ENCODE measurements at regions not wholly inside any gene's neighbourhood (a gene's known extent, or its start where the extent isn't known, plus 50 kb on each side); places are given as distances from the start of the nearest gene placed in this dataset.

DNA sequence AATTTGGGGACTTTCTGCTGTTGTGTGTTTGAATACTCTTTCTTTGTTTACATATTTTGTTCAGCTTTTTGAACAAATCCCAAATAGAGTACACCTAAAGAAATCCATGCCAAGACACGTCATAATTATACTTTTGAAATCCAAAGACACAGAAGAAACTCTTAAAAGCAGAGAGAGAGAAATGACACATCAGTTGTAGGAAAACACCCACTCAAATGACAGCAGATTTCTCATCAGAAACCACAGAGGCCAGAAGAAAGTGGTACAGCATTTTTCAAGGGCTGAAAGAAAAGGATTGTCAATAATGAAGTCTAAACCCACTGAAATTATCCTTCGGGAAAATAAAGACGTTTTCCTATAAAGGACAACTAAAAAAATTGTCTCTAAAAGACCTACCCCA lies 378.6 kb downstream of the GADD45G start:
- no peak for TF ChIP-seq CTCF (IDR thresholded peaks at IDR 0.05)

- TF ChIP-seq CTCF (IDR thresholded peaks at IDR 0.05) = no peak
Measured at GRCh38 chr9:89984214-89984613, 379.4 kb downstream of the GADD45G start.

- no peak for TF ChIP-seq CTCF (IDR thresholded peaks at IDR 0.05)
Measured at GRCh38 chr9:89985068-89985467, 380.3 kb downstream of the GADD45G start.

DNA sequence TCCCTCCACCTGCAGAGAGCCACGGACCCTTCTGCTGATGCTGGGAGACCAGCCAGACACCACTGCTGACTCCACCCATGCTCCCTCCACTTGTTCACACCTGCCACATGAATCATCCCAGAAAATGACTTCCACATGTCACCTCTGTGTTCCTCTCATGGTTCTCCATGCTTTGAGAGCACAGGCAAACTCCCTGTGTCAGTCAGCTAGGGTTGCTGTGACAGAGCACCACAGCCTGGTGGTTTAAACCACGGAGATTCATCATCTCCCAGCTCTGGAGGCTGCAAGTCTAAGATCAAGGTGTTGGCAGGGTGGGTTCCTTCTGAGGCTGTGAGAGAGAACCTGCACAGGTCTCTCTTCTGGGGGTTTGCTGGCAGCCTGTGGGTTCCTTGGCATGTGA lies 381.4 kb downstream of the GADD45G start:
- TF ChIP-seq CTCF (IDR thresholded peaks at IDR 0.05) = no peak

- TF ChIP-seq CTCF (IDR thresholded peaks at IDR 0.05) = no peak
Measured at GRCh38 chr9:89988458-89988857, 383.6 kb downstream of the GADD45G start.

- TF ChIP-seq CTCF (IDR thresholded peaks at IDR 0.05) = no peak
Measured at GRCh38 chr9:89991204-89991790, 386.5 kb downstream of the GADD45G start.

DNA sequence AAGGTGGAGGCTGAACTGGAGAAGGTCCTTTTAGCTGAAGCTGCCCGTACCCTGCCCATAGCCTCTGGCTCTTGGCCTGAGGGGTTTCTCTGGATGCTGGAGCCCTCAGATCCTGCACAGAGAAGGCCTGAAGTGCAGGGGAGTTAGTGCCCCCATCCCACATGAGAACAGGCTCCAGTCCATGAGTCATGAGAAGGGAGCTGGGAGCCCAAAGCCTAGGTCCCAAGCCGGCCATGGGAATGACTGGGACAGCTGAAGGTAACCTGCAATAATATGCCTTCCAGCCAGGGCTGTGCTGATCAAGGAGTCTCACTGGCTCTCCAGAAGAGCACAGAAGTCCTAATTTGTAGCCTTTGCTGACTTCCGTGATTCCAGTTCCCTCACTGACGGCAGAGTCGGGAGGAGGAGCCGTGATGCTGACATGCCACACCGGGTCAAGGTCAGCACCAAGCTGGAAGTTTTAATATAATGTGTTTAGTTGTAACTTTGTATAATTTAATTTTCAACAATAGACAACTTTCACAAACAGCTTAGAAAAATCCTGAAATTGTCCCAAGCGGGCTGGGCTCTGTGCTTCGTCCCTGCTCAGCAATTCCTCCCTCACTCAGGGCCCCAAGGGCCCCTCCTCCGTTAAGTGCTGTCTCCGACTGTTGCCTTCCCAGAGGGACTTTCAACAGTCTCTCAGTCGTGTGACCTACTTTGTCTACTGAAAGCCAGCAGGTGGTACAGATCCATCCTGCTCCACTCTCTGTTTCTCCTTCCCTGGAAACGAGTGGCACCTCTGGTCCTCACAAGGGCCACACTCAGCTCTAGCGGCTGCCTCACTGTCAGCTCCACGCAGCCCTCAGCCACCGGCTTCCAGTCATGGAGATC lies 387.8 kb downstream of the GADD45G start:
- no peak for TF ChIP-seq CTCF (IDR thresholded peaks at IDR 0.05)
